K562 (cell line): ENCODE measurements at regions not wholly inside any gene's neighbourhood (a gene's known extent, or its start where the extent isn't known, plus 50 kb on each side); places are given as distances from the start of the nearest gene placed in this dataset.

ENCODE experiments used
- ELK1 ChIP-seq: sonication (generic); formaldehyde crosslinking; IDR thresholded peaks from 2 replicates; pipeline ENCODE4 v1.8.1; 2022; ENCODE audit warnings: missing genetic modification reagents
- FOXM1 ChIP-seq, 2 experiments: fragments of 450-650 bp in 1 of 2; sonication (generic) in 1 of 2; formaldehyde crosslinking in 1 of 2; IDR thresholded peaks; 2 replicates each; pipeline versions ENCODE4 v1.6.1 to v1.9.0; 2017 to 2022; ENCODE audit warnings: low read depth in 2 of 2, mild to moderate bottlenecking in 2 of 2, missing genetic modification reagents in 1 of 2, moderate library complexity in 1 of 2
- HOMEZ ChIP-seq: fragments of 250-450 bp; sonication (Bioruptor Pico); IDR thresholded peaks from 2 replicates; pipeline ENCODE4 v1.4.0; 2020; ENCODE audit warnings: mild to moderate bottlenecking, moderate library complexity
- NFE2 ChIP-seq: IDR thresholded peaks from 2 replicates; pipeline ENCODE4 v1.6.1; 2014; ENCODE audit warnings: antibody characterized with exemption, low read depth
- POLR2A ChIP-seq: fragments of 450-650 bp; conservative IDR thresholded peaks from 2 replicates; pipeline ENCODE4 v1.6.1; 2016
- POLR2H ChIP-seq: IDR thresholded peaks from 2 replicates; pipeline ENCODE4 v1.6.1; 2016; ENCODE audit warnings: missing genetic modification characterization, low read depth, mild to moderate bottlenecking, control low read depth, missing compliant biosample characterization, moderate library complexity
- SETDB1 ChIP-seq: IDR thresholded peaks from one replicate; pipeline ENCODE4 v1.6.1; 2012; ENCODE audit warnings: low read length, control low read depth, inconsistent platforms
- STAG1 ChIP-seq: sonication (generic); formaldehyde crosslinking; IDR thresholded peaks from 2 replicates; pipeline ENCODE4 v1.5.0; 2020; ENCODE audit warnings: missing genetic modification reagents, borderline replicate concordance
- XRCC4 ChIP-seq: IDR thresholded peaks from one replicate; pipeline ENCODE4 v1.6.1; 2011; ENCODE audit not compliant: insufficient read depth, insufficient read length; ENCODE audit errors: extremely low read depth

- TF ChIP-seq XRCC4 = no peak
- TF ChIP-seq HOMEZ (CRISPR knock-in tag) = no peak
- TF ChIP-seq STAG1 (CRISPR knock-in tag) = no peak
- no peak for TF ChIP-seq POLR2A
- no peak for TF ChIP-seq NFE2
- no peak for TF ChIP-seq ELK1
- TF ChIP-seq POLR2H (tag) = no peak
- no peak for TF ChIP-seq SETDB1
- TF ChIP-seq FOXM1 (IDR thresholded peaks at IDR 0.05; ENCODE audit: low read depth) = no peak
- TF ChIP-seq FOXM1 (CRISPR knock-in tag; IDR thresholded peaks at IDR 0.05; ENCODE audit: low read depth) = no peak
These were observed 125.5 kb downstream of the ELOVL4 start for GRCh38 chr6:79821859-79822258.
